ENCODE measurements at regions not wholly inside any gene's neighbourhood (a gene's known extent, or its start where the extent isn't known, plus 50 kb on each side); places are given as distances from the start of the nearest gene placed in this dataset.

- Histone ChIP-seq H3K4me1 (ENCODE audit: insufficient read depth) (no peaks in the 10 kb centered on the region), H3K36me3 (ENCODE audit: insufficient read depth) (no peaks in the 10 kb centered on the region), H3K9me2 (ENCODE audit: insufficient read depth) (no peaks in the 10 kb centered on the region), H3K27me3 (ENCODE audit: insufficient read depth) (no peaks in the 10 kb centered on the region), H3F3A (replicated peaks; ENCODE audit: low read depth) (no peaks in the 10 kb centered on the region), H2AFZ (no peak overlapping the region), H3K27ac (ENCODE audit: low read depth) (no peak overlapping the region), H4K20me1 (replicated peaks; ENCODE audit: insufficient read depth) (no peaks in the 10 kb centered on the region; the same call in 1 of the 2 replicates), H3K4me2 (no peak overlapping the region), H3K79me2 (replicated peaks; ENCODE audit: insufficient read depth) (no peaks in the 10 kb centered on the region), H3K4me3 (no peak overlapping the region)
- no peaks in the 10 kb centered on the region for H3K9me3 Mint-ChIP-seq
- no peak for ATAC-seq
- no peak overlapping the region for H3K27ac Mint-ChIP-seq
- H3K36me3 Mint-ChIP-seq (ENCODE audit: low read depth) = no peaks in the 10 kb centered on the region
- H3K27me3 Mint-ChIP-seq (ENCODE audit: insufficient read depth, low read depth, poor library complexity) = peaks cover 4% of the 10 kb centered on the region
- no peak overlapping the region for H3K4me3 Mint-ChIP-seq
- TF ChIP-seq ZNF462 (CRISPR knock-in tag; IDR thresholded peaks at IDR 0.05) (no peak), POLR2AphosphoS5 (IDR thresholded peaks at IDR 0.05; ENCODE audit: low read depth) (no peak), EZH2phosphoT487 (IDR thresholded peaks at IDR 0.05; ENCODE audit: unreplicated experiment) (no peak), REST (IDR thresholded peaks at IDR 0.05; ENCODE audit: unreplicated experiment) (no peak), ETS1 (IDR thresholded peaks at IDR 0.05) (no peak), EZH2 (IDR thresholded peaks at IDR 0.05; ENCODE audit: low read depth, unreplicated experiment) (no peak), ZNF331 (CRISPR knock-in tag; IDR thresholded peaks at IDR 0.05; ENCODE audit: low read depth) (no peak), ZNF114 (CRISPR knock-in tag; IDR thresholded peaks at IDR 0.05) (no peak), CREB1 (CRISPR knock-in tag; IDR thresholded peaks at IDR 0.05; ENCODE audit: low read depth) (no peak), JUNB (IDR thresholded peaks at IDR 0.05; ENCODE audit: unreplicated experiment) (no peak)
- DNase-seq (ENCODE audit: low spot score) = no peak
- H3K4me1 Mint-ChIP-seq = peaks cover 10% of the 10 kb centered on the region; the same call in 2 of the 3 replicates
These were observed 147.6 kb downstream of the TMEM200C start for GRCh38 chr18:5747678-5748077.
